Astrocyte (in vitro differentiated cells and primary cell): ENCODE measurements at regions not wholly inside any gene's neighbourhood (a gene's known extent, or its start where the extent isn't known, plus 50 kb on each side); places are given as distances from the start of the nearest gene placed in this dataset.

Experiments
- DNase-seq: peaks from one replicate; pipeline ENCODE4 v3.0.0-alpha.2; 2010; ENCODE audit warnings: low read depth
- FAIRE-seq: peaks from 2 replicates; lab custom pipeline; 2011; peaks lifted over from hg19 to GRCh38; lab: Jason Lieb, UNC
- H2AFZ ChIP-seq: 2 replicates; pipeline ENCODE4 v1.6.0; 2012; ENCODE audit warnings: low read depth, low read length, inconsistent platforms
- H3K27ac ChIP-seq: 2 replicates; pipeline ENCODE4 v1.5.1; 2011; ENCODE audit warnings: low read depth, low read length, inconsistent platforms
- H3K27me3 ChIP-seq: 2 replicates; pipeline ENCODE4 v1.6.0; 2011; ENCODE audit warnings: low read length, inconsistent platforms; ENCODE audit not compliant: insufficient read depth
- H3K36me3 ChIP-seq: 2 replicates; pipeline ENCODE4 v1.5.1; 2011; ENCODE audit warnings: low read length, inconsistent platforms; ENCODE audit not compliant: insufficient read depth
- H3K4me1 ChIP-seq: 2 replicates; pipeline ENCODE4 v1.5.1; 2011; ENCODE audit warnings: low read length, inconsistent platforms; ENCODE audit not compliant: insufficient read depth
- H3K4me2 ChIP-seq: 2 replicates; pipeline ENCODE4 v1.6.0; 2012; ENCODE audit warnings: low read length, inconsistent platforms
- H3K4me3 ChIP-seq: 2 replicates; pipeline ENCODE4 v1.5.1; 2011; ENCODE audit warnings: low read depth, mild to moderate bottlenecking, low read length, inconsistent platforms; ENCODE audit not compliant: insufficient read depth
- H3K79me2 ChIP-seq: 2 replicates; pipeline ENCODE4 v1.6.0; 2012; ENCODE audit warnings: mild to moderate bottlenecking, low read length, inconsistent platforms; ENCODE audit not compliant: insufficient read depth
- H3K9ac ChIP-seq: 2 replicates; pipeline ENCODE4 v1.6.0; 2012; ENCODE audit warnings: mild to moderate bottlenecking, low read length, inconsistent platforms
- H3K9me3 ChIP-seq: 2 replicates; pipeline ENCODE4 v1.5.1; 2012; ENCODE audit warnings: low read depth, mild to moderate bottlenecking, low read length, inconsistent platforms; ENCODE audit not compliant: insufficient read depth
- H4K20me1 ChIP-seq: 2 replicates; pipeline ENCODE4 v1.6.0; 2012; ENCODE audit warnings: low read length, inconsistent platforms; ENCODE audit not compliant: insufficient read depth
- H3K27ac Mint-ChIP-seq: one replicate; pipeline ENCODE4 v1.8.0; 2021; ENCODE audit warnings: mild to moderate bottlenecking, mixed read lengths; ENCODE audit not compliant: unreplicated experiment
- H3K27me3 Mint-ChIP-seq: one replicate; pipeline ENCODE4 v1.8.0; 2021; ENCODE audit warnings: low read depth, mixed read lengths; ENCODE audit not compliant: unreplicated experiment
- H3K36me3 Mint-ChIP-seq: one replicate; pipeline ENCODE4 v1.8.0; 2021; ENCODE audit warnings: low read depth, mixed read lengths; ENCODE audit not compliant: unreplicated experiment
- H3K4me1 Mint-ChIP-seq: one replicate; pipeline ENCODE4 v1.8.0; 2021; ENCODE audit warnings: low read depth, mixed read lengths; ENCODE audit not compliant: unreplicated experiment
- H3K4me3 Mint-ChIP-seq: one replicate; pipeline ENCODE4 v1.8.0; 2021; ENCODE audit warnings: mild to moderate bottlenecking, moderate library complexity, mixed read lengths; ENCODE audit not compliant: unreplicated experiment
- H3K9me3 Mint-ChIP-seq: one replicate; pipeline ENCODE4 v1.8.0; 2021; ENCODE audit warnings: mild to moderate bottlenecking, mixed read lengths; ENCODE audit not compliant: unreplicated experiment
- CTCF ChIP-seq: IDR thresholded peaks from 2 replicates; pipeline ENCODE4 v1.5.1; 2011; ENCODE audit warnings: low read depth, mild to moderate bottlenecking, inconsistent platforms, low read length, moderate library complexity; ENCODE audit not compliant: insufficient read depth
- EZH2 ChIP-seq: IDR thresholded peaks from 2 replicates; pipeline ENCODE4 v1.6.1; 2012; ENCODE audit warnings: mild to moderate bottlenecking, low read length, inconsistent platforms; ENCODE audit not compliant: insufficient read depth

GRCh38 chr4:187354740-187355139 is 631.1 kb upstream of the FAT1 start:
- no peak for DNase-seq
- H3K27me3 ChIP-seq: no peaks in the 10 kb centered on the region
- H3K9ac ChIP-seq: no peak overlapping the region
- no peaks in the 10 kb centered on the region for H3K4me1 Mint-ChIP-seq
- TF ChIP-seq CTCF: no peak
- TF ChIP-seq EZH2: no peak
- no peaks in the 10 kb centered on the region for H4K20me1 ChIP-seq
- H3K4me2 ChIP-seq: no peak overlapping the region
- no peaks in the 10 kb centered on the region for H3K79me2 ChIP-seq
- H3K4me3 Mint-ChIP-seq: no peak overlapping the region
- H3K4me1 ChIP-seq: no peaks in the 10 kb centered on the region
- H2AFZ ChIP-seq: no peak overlapping the region
- no peaks in the 10 kb centered on the region for H3K36me3 ChIP-seq
- H3K9me3 Mint-ChIP-seq: no peaks in the 10 kb centered on the region
- H3K4me3 ChIP-seq: no peak overlapping the region
- no peak overlapping the region for H3K27ac ChIP-seq
- H3K27ac Mint-ChIP-seq: no peak overlapping the region
- H3K9me3 ChIP-seq: no peaks in the 10 kb centered on the region
- H3K36me3 Mint-ChIP-seq: no peaks in the 10 kb centered on the region
- FAIRE-seq: no peak
- no peaks in the 10 kb centered on the region for H3K27me3 Mint-ChIP-seq

GRCh38 chr4:187357045-187357643 is 633.5 kb upstream of the FAT1 start:
- FAIRE-seq: no peak
- no peak for DNase-seq
- H3K4me3 Mint-ChIP-seq: no peak overlapping the region
- no peaks in the 10 kb centered on the region for H3K27me3 Mint-ChIP-seq
- TF ChIP-seq CTCF (no peak), EZH2 (no peak)
- H3K4me1 Mint-ChIP-seq: no peaks in the 10 kb centered on the region
- H3K4me3 ChIP-seq: no peak overlapping the region
- H2AFZ ChIP-seq: no peak overlapping the region
- no peaks in the 10 kb centered on the region for H3K4me1 ChIP-seq
- H3K27ac ChIP-seq: no peak overlapping the region
- no peak overlapping the region for H3K4me2 ChIP-seq
- no peaks in the 10 kb centered on the region for H4K20me1 ChIP-seq
- H3K36me3 ChIP-seq: no peaks in the 10 kb centered on the region
- no peaks in the 10 kb centered on the region for H3K79me2 ChIP-seq
- no peak overlapping the region for H3K27ac Mint-ChIP-seq
- H3K36me3 Mint-ChIP-seq: no peaks in the 10 kb centered on the region
- no peaks in the 10 kb centered on the region for H3K9me3 Mint-ChIP-seq
- no peaks in the 10 kb centered on the region for H3K27me3 ChIP-seq
- H3K9ac ChIP-seq: no peak overlapping the region
- H3K9me3 ChIP-seq: no peaks in the 10 kb centered on the region

DNA sequence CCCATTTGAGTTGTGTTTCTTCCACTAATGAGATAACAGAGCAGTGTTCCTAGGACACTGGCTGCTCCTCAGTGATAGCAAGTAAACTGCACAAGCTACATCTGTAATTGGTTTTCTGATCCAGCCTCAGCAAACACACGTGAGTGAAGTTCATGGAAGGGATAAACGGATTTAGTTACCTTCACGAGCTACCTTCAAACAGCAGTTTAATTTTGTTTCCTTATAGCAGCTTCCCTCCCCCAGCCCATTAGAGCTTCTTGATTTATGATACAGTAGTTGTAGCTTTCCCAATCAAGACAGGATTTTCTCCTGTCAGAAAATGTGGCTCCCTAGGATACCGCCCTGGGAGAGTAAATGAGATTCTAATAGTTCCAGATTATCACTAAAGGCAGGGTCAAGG is 634.2 kb upstream of the FAT1 start:
- Histone ChIP-seq H3K9ac (no peak overlapping the region), H3K79me2 (no peaks in the 10 kb centered on the region), H2AFZ (no peak overlapping the region), H3K4me3 (no peak overlapping the region), H3K36me3 (no peaks in the 10 kb centered on the region), H3K27me3 (no peaks in the 10 kb centered on the region), H3K9me3 (no peaks in the 10 kb centered on the region), H3K4me1 (no peaks in the 10 kb centered on the region), H3K4me2 (no peak overlapping the region), H4K20me1 (no peaks in the 10 kb centered on the region), H3K27ac (no peak overlapping the region)
- DNase-seq (no peak), FAIRE-seq (no peak)
- TF ChIP-seq EZH2 (no peak), CTCF (no peak)
- H3K36me3 Mint-ChIP-seq: no peaks in the 10 kb centered on the region
- H3K4me1 Mint-ChIP-seq: no peaks in the 10 kb centered on the region
- no peak overlapping the region for H3K27ac Mint-ChIP-seq
- H3K27me3 Mint-ChIP-seq: no peaks in the 10 kb centered on the region
- no peak overlapping the region for H3K4me3 Mint-ChIP-seq
- H3K9me3 Mint-ChIP-seq: no peaks in the 10 kb centered on the region
